Osteoblast (primary cell): ENCODE measurements at regions not wholly inside any gene's neighbourhood (a gene's known extent, or its start where the extent isn't known, plus 50 kb on each side); places are given as distances from the start of the nearest gene placed in this dataset.

ENCODE experiments used
- DNase-seq: peaks from one replicate; pipeline ENCODE4 v3.0.0; 2011; ENCODE audit warnings: low spot score, mixed read lengths; ENCODE audit not compliant: insufficient read length; ENCODE audit errors: missing footprints
- H2AFZ ChIP-seq: 2 replicates; pipeline ENCODE4 v1.6.0; 2011; ENCODE audit warnings: mild to moderate bottlenecking, low read length
- H3K27ac ChIP-seq: 2 replicates; pipeline ENCODE4 v1.5.1; 2011; ENCODE audit warnings: mild to moderate bottlenecking, low read depth, low read length, moderate library complexity
- H3K27me3 ChIP-seq: 2 replicates; pipeline ENCODE4 v1.6.0; 2012; ENCODE audit warnings: mild to moderate bottlenecking, control low read depth, inconsistent platforms, low read length, moderate library complexity; ENCODE audit not compliant: insufficient read depth
- H3K36me3 ChIP-seq: 2 replicates; pipeline ENCODE4 v1.5.1; 2011; ENCODE audit warnings: mild to moderate bottlenecking, low read length, control low read depth, moderate library complexity; ENCODE audit not compliant: insufficient read depth
- H3K4me1 ChIP-seq: 2 replicates; pipeline ENCODE4 v1.5.1; 2011; ENCODE audit warnings: mild to moderate bottlenecking, low read length, control low read depth, moderate library complexity; ENCODE audit not compliant: insufficient read depth
- H3K4me2 ChIP-seq: 2 replicates; pipeline ENCODE4 v1.6.0; 2011; ENCODE audit warnings: mild to moderate bottlenecking, low read length; ENCODE audit not compliant: insufficient read depth
- H3K4me3 ChIP-seq: fragments of 200-600 bp; sonication (generic); 3 replicates; pipeline ENCODE4 v1.5.1; 2012; ENCODE audit warnings: mild to moderate bottlenecking, low read length, inconsistent platforms; ENCODE audit not compliant: insufficient read depth
- H3K79me2 ChIP-seq: 2 replicates; pipeline ENCODE4 v1.6.0; 2012; ENCODE audit warnings: mild to moderate bottlenecking, low read length, control low read depth, inconsistent platforms; ENCODE audit not compliant: insufficient read depth
- H3K9me3 ChIP-seq: 2 replicates; pipeline ENCODE4 v1.5.1; 2011; ENCODE audit warnings: low read depth, low read length, control low read depth
- H4K20me1 ChIP-seq: 2 replicates; pipeline ENCODE4 v1.6.0; 2012; ENCODE audit warnings: mild to moderate bottlenecking, low read length, control low read depth; ENCODE audit not compliant: insufficient read depth
- TF ChIP-seq, protein P1 (sequence below): IDR thresholded peaks from 2 replicates; pipeline ENCODE4 v1.5.1; 2011; ENCODE audit warnings: mild to moderate bottlenecking, low read depth, low read length, moderate library complexity; ENCODE audit errors: extremely low read depth

DNA sequence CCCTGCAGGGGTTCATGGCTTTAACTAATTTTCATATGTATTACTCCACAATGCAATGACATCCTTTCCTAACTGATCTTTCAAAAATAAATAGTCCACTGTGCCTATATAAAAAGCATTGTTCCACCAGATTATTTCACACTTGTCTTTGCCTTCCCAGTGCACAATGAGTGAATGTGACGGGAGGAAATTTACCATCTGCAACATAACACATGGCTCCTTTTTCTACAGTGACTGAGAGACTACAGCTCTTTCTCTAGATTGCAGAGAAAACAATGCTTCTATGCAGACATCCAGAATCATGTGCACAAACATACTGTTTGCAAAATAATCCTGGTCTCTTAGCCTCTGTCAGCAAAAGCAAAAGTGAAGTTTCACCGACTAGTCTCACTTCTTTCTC, 483.7 kb upstream of the PIK3R1 start:
- no peaks in the 10 kb centered on the region for H4K20me1 ChIP-seq
- no peak overlapping the region for H3K4me3 ChIP-seq
- peaks cover 6% of the 10 kb centered on the region for H3K4me1 ChIP-seq
- TF ChIP-seq, protein P1, sequence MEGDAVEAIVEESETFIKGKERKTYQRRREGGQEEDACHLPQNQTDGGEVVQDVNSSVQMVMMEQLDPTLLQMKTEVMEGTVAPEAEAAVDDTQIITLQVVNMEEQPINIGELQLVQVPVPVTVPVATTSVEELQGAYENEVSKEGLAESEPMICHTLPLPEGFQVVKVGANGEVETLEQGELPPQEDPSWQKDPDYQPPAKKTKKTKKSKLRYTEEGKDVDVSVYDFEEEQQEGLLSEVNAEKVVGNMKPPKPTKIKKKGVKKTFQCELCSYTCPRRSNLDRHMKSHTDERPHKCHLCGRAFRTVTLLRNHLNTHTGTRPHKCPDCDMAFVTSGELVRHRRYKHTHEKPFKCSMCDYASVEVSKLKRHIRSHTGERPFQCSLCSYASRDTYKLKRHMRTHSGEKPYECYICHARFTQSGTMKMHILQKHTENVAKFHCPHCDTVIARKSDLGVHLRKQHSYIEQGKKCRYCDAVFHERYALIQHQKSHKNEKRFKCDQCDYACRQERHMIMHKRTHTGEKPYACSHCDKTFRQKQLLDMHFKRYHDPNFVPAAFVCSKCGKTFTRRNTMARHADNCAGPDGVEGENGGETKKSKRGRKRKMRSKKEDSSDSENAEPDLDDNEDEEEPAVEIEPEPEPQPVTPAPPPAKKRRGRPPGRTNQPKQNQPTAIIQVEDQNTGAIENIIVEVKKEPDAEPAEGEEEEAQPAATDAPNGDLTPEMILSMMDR, result no peak
- no peaks in the 10 kb centered on the region for H3K36me3 ChIP-seq
- H3K27ac ChIP-seq, result no peak overlapping the region
- no peaks in the 10 kb centered on the region for H3K9me3 ChIP-seq
- DNase-seq, result no peak
- no peaks in the 10 kb centered on the region for H3K27me3 ChIP-seq
- H3K4me2 ChIP-seq, result no peak overlapping the region
- no peaks in the 10 kb centered on the region for H3K79me2 ChIP-seq
- no peak overlapping the region for H2AFZ ChIP-seq

DNA sequence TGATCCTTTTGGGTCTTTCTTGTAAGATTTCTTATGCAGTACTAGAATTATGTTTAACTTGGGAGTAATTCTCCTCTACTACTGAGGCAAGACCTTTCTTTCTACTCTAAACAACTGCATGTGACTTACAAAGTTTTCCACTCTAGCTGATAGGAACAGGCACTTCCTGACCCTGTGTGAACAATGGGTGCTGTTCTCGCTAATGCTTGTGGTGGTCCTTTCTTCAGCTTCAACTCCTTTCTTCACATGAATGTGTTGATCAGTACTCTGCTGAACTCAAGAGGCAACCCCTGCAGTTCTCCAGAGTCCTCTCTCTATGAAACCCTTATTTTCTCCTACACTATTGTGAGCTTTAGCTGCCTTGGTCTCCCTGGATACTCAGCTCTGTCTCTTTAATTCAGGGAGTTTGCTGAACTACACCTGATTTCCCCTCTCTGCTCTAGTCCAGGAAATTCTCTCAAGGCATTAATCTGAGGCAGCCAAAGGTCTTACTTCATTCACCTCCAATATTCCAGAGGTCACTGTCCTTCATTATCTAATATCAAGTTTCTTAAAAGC, 484.6 kb upstream of the PIK3R1 start:
- no peak for DNase-seq
- no peaks in the 10 kb centered on the region for H3K9me3 ChIP-seq
- H3K79me2 ChIP-seq, result no peaks in the 10 kb centered on the region
- no peaks in the 10 kb centered on the region for H4K20me1 ChIP-seq
- no peak overlapping the region for H3K27ac ChIP-seq
- no peak overlapping the region for H3K4me2 ChIP-seq
- no peaks in the 10 kb centered on the region for H3K27me3 ChIP-seq
- TF ChIP-seq, protein P1, result no peak
- H3K4me3 ChIP-seq, result no peak overlapping the region
- no peak overlapping the region for H2AFZ ChIP-seq
- H3K4me1 ChIP-seq, result peaks cover 6% of the 10 kb centered on the region
- H3K36me3 ChIP-seq, result no peaks in the 10 kb centered on the region

DNA sequence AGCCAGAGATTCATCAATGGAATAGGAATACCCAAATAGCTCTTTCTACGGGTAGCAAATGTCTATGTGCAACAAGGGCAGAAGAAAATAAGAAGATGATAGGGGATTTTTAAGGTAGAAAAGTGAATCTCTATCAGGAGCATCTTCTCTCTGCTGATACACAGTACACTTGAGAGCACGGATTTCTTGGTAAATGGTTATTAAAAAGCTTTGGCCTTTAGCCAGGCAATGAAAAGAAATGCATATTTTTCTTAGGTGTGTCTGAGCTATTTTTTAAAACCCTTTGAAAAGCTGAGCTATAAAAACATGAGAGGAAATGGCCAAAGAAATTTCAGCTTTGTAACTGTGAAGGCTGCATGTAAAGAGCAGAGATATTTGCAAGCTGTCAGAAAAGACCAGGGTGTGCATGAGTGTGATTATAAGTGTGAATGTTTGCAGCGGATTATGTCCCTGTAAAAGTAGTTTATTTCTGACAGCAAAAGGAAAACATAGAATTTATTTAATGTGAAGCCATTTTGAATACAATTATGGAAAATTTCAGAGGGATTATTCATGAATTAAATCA, 487.1 kb upstream of the PIK3R1 start:
- Histone ChIP-seq H3K4me1 (no peaks in the 10 kb centered on the region), H3K27ac (no peak overlapping the region), H3K4me3 (no peak overlapping the region), H3K79me2 (no peaks in the 10 kb centered on the region), H3K4me2 (no peak overlapping the region), H3K27me3 (no peaks in the 10 kb centered on the region), H2AFZ (no peak overlapping the region), H3K36me3 (no peaks in the 10 kb centered on the region), H4K20me1 (no peaks in the 10 kb centered on the region), H3K9me3 (no peaks in the 10 kb centered on the region)
- TF ChIP-seq, protein P1, result no peak
- no peak for DNase-seq

GRCh38 chr5:67725604-67726003, 490.0 kb upstream of the PIK3R1 start:
- Histone ChIP-seq H3K9me3 (no peaks in the 10 kb centered on the region), H3K27ac (no peak overlapping the region), H3K36me3 (no peaks in the 10 kb centered on the region), H3K4me3 (no peak overlapping the region), H4K20me1 (no peaks in the 10 kb centered on the region), H2AFZ (no peak overlapping the region), H3K4me1 (no peaks in the 10 kb centered on the region), H3K79me2 (no peaks in the 10 kb centered on the region), H3K4me2 (no peak overlapping the region), H3K27me3 (no peaks in the 10 kb centered on the region)
- no peak for DNase-seq
- TF ChIP-seq, protein P1, result no peak
